ENCODE measurements at regions not wholly inside any gene's neighbourhood (a gene's known extent, or its start where the extent isn't known, plus 50 kb on each side); places are given as distances from the start of the nearest gene placed in this dataset.

- no peaks in the 10 kb centered on the region for H3K4me1 Mint-ChIP-seq (ENCODE audit: low read depth)
- no peak overlapping the region for H3K4me3 Mint-ChIP-seq
- no peak for ATAC-seq
- no peak for DNase-seq
- no peaks in the 10 kb centered on the region for H3K9me3 Mint-ChIP-seq
- no peaks in the 10 kb centered on the region for H3K27me3 Mint-ChIP-seq (ENCODE audit: low read depth)
- no peaks in the 10 kb centered on the region for H3K36me3 Mint-ChIP-seq (ENCODE audit: insufficient read depth)
Measured at GRCh38 chr7:13542451-13542850, 447.0 kb downstream of the ETV1 start.

- no peak for ATAC-seq
- Mint-ChIP-seq H3K27me3 (ENCODE audit: low read depth) (no peaks in the 10 kb centered on the region), H3K36me3 (ENCODE audit: insufficient read depth) (no peaks in the 10 kb centered on the region), H3K4me3 (no peak overlapping the region), H3K4me1 (ENCODE audit: low read depth) (no peaks in the 10 kb centered on the region), H3K9me3 (no peaks in the 10 kb centered on the region)
- no peak for DNase-seq
Measured at GRCh38 chr7:13551503-13551902, 438.0 kb downstream of the ETV1 start.

- no peak overlapping the region for H3K4me3 Mint-ChIP-seq
- ATAC-seq = no peak
- no peaks in the 10 kb centered on the region for H3K4me1 Mint-ChIP-seq (ENCODE audit: low read depth)
Measured at GRCh38 chr7:13560441-13560840, 429.0 kb downstream of the ETV1 start.

GRCh38 chr7:13563257-13563656, 426.2 kb downstream of the ETV1 start:
- DNase-seq (no peak), ATAC-seq (no peak)
- Mint-ChIP-seq H3K27me3 (ENCODE audit: low read depth) (no peaks in the 10 kb centered on the region), H3K9me3 (no peaks in the 10 kb centered on the region), H3K36me3 (ENCODE audit: insufficient read depth) (no peaks in the 10 kb centered on the region), H3K4me3 (no peak overlapping the region), H3K4me1 (ENCODE audit: low read depth) (no peaks in the 10 kb centered on the region)

More at GRCh38 chr7:13560441-13560840, 429.0 kb downstream of the ETV1 start:
- no peaks in the 10 kb centered on the region for H3K27me3 Mint-ChIP-seq (ENCODE audit: low read depth)
- H3K9me3 Mint-ChIP-seq = no peaks in the 10 kb centered on the region
- no peaks in the 10 kb centered on the region for H3K36me3 Mint-ChIP-seq (ENCODE audit: insufficient read depth)
- DNase-seq = no peak

DNA sequence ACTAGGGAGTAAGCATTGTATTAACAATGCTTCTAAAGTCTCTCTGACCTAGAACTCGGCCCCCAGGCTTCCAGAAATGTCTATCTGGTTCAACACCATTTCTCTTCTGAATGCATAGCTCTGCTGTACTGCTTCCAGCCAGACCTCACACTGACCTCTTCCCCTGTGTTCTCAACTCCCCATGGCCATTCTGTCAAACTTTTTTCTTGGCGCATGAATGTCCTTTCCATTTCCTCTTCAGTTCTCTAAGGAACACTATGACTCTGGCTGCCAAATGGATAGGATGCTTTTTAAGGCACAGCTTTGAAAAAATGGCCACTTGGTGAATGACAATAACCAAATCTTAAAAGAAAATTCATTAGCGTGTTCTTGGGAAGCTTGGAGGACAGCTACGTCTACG, 425.8 kb downstream of the ETV1 start:
- Mint-ChIP-seq H3K27me3 (ENCODE audit: low read depth) (no peaks in the 10 kb centered on the region), H3K36me3 (ENCODE audit: insufficient read depth) (no peaks in the 10 kb centered on the region), H3K9me3 (no peaks in the 10 kb centered on the region), H3K4me1 (ENCODE audit: low read depth) (no peaks in the 10 kb centered on the region), H3K4me3 (no peak overlapping the region)
- DNase-seq (no peak), ATAC-seq (no peak)

DNA sequence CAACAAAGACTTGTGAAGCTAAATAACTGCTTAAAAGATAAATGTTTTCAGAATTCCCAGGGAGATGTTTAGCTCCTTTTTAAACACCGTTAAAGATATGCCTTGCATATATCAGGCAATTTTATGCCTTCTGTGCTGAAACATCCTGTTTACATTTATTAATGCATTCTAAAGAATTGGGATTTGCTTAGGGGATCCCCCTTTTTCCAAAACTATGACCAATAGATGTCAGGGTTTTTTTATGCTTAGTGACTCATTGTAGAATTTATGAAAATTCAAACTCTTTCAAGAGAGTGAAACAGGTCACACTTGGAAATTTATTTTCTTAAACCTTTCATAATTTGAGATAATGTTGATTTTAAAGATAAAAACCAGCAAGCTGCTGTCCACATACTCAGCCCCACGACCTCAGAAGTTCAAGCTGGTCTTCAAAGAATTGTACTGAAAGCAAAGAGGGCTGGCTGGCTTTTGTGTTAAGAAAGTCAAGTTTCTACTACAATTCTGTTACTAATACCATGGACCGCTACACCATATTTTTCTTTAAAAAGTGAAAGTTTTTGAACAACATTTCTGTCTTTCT, 411.8 kb downstream of the ETV1 start:
- Mint-ChIP-seq H3K9me3 (no peaks in the 10 kb centered on the region), H3K36me3 (ENCODE audit: insufficient read depth) (no peaks in the 10 kb centered on the region), H3K27me3 (ENCODE audit: low read depth) (no peaks in the 10 kb centered on the region), H3K4me3 (no peak overlapping the region), H3K4me1 (ENCODE audit: low read depth) (no peaks in the 10 kb centered on the region)
- no peak for ATAC-seq
- DNase-seq = no peak

DNA sequence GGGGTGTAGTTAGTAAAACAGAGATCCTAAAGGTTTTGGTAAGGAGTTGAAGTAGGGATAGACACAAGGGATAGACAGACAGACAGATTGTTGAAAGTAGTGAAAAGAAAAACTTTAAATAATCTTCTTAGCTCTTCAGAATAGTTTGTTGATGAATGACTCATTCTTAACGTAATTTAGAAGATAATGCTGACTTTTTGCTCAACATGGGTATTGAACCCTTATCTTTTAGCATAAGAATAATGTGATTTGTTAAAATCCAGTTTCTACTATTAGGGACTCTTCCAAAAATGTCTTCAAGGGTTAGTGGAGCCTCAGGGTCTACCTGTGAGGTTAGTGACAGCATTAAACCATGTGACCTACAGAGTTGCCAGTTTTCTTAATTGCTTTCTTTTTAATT, 411.2 kb downstream of the ETV1 start:
- H3K36me3 Mint-ChIP-seq (ENCODE audit: insufficient read depth) = no peaks in the 10 kb centered on the region
- ATAC-seq = no peak
- no peak for DNase-seq
- no peaks in the 10 kb centered on the region for H3K4me1 Mint-ChIP-seq (ENCODE audit: low read depth)
- H3K4me3 Mint-ChIP-seq = no peak overlapping the region
- no peaks in the 10 kb centered on the region for H3K27me3 Mint-ChIP-seq (ENCODE audit: low read depth)
- H3K9me3 Mint-ChIP-seq = no peaks in the 10 kb centered on the region

DNA sequence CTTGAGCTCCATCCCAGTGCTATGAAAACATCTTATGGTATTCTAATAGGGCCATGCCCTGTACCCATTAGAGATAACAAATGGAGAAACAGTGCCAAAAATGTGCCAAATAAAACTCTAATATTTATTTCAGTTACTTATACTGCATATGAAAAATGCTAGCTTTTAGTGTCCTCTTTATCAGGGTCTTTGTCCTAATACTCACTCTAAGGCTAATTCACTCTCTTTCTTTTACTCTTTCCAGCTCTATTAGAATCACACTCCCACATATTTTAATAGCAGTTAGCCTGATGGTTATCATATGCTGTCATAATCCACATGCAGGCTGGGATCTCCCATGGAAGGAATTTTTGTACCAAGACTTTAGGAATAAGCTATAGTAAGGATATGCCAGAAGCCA, 408.4 kb downstream of the ETV1 start:
- Mint-ChIP-seq H3K36me3 (ENCODE audit: insufficient read depth) (no peaks in the 10 kb centered on the region), H3K27me3 (ENCODE audit: low read depth) (no peaks in the 10 kb centered on the region), H3K9me3 (no peaks in the 10 kb centered on the region), H3K4me1 (ENCODE audit: low read depth) (no peaks in the 10 kb centered on the region), H3K4me3 (no peak overlapping the region)
- DNase-seq (no peak), ATAC-seq (no peak)

GRCh38 chr7:13593854-13594253, 395.6 kb downstream of the ETV1 start:
- no peaks in the 10 kb centered on the region for H3K27me3 Mint-ChIP-seq (ENCODE audit: low read depth)
- H3K4me1 Mint-ChIP-seq (ENCODE audit: low read depth) = no peaks in the 10 kb centered on the region
- H3K4me3 Mint-ChIP-seq = no peak overlapping the region
- H3K36me3 Mint-ChIP-seq (ENCODE audit: insufficient read depth) = no peaks in the 10 kb centered on the region
- DNase-seq (no peak), ATAC-seq (no peak)
- H3K9me3 Mint-ChIP-seq = peaks cover 9% of the 10 kb centered on the region

GRCh38 chr7:13602036-13602435, 387.4 kb downstream of the ETV1 start:
- Mint-ChIP-seq H3K36me3 (ENCODE audit: insufficient read depth) (no peaks in the 10 kb centered on the region), H3K4me3 (no peak overlapping the region), H3K27me3 (ENCODE audit: low read depth) (no peaks in the 10 kb centered on the region), H3K4me1 (ENCODE audit: low read depth) (no peaks in the 10 kb centered on the region), H3K9me3 (no peaks in the 10 kb centered on the region)
- no peak for DNase-seq
- ATAC-seq = no peak

- no peaks in the 10 kb centered on the region for H3K4me1 Mint-ChIP-seq (ENCODE audit: low read depth)
- no peaks in the 10 kb centered on the region for H3K27me3 Mint-ChIP-seq (ENCODE audit: low read depth)
- no peaks in the 10 kb centered on the region for H3K36me3 Mint-ChIP-seq (ENCODE audit: insufficient read depth)
- H3K9me3 Mint-ChIP-seq = peaks cover 4% of the 10 kb centered on the region
- ATAC-seq = no peak
- no peak for DNase-seq
- no peak overlapping the region for H3K4me3 Mint-ChIP-seq
Measured at GRCh38 chr7:13603016-13603415, 386.4 kb downstream of the ETV1 start.

DNA sequence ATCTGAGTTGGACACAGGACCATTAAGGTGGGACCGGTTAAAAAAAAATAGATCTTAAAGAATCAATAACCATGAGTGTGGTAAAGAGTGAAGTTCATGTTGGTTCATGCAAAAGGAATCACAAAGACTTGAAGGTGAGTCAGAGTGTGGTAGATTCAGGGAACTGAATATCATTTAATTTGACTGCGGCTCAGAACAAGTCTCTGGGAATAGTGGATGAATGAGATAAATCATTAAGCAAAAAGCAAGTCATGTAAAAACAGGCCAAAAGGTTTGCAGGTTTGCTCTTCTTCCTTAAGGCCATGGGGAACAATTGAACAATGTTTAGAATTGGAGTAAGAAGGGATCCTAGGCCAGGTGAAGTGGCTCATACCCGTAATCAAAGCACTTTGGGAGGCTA, 385.8 kb downstream of the ETV1 start:
- no peak overlapping the region for H3K4me3 Mint-ChIP-seq
- peaks cover 6% of the 10 kb centered on the region for H3K9me3 Mint-ChIP-seq
- ATAC-seq = no peak
- H3K36me3 Mint-ChIP-seq (ENCODE audit: insufficient read depth) = no peaks in the 10 kb centered on the region
- DNase-seq = no peak
- H3K27me3 Mint-ChIP-seq (ENCODE audit: low read depth) = no peaks in the 10 kb centered on the region
- H3K4me1 Mint-ChIP-seq (ENCODE audit: low read depth) = no peaks in the 10 kb centered on the region

- ATAC-seq = no peak
- Mint-ChIP-seq H3K4me3 (no peak overlapping the region), H3K27me3 (ENCODE audit: low read depth) (no peaks in the 10 kb centered on the region), H3K4me1 (ENCODE audit: low read depth) (no peaks in the 10 kb centered on the region), H3K9me3 (peaks cover 6% of the 10 kb centered on the region), H3K36me3 (ENCODE audit: insufficient read depth) (no peaks in the 10 kb centered on the region)
- DNase-seq = no peak
Measured at GRCh38 chr7:13604178-13604577, 385.3 kb downstream of the ETV1 start.

DNA sequence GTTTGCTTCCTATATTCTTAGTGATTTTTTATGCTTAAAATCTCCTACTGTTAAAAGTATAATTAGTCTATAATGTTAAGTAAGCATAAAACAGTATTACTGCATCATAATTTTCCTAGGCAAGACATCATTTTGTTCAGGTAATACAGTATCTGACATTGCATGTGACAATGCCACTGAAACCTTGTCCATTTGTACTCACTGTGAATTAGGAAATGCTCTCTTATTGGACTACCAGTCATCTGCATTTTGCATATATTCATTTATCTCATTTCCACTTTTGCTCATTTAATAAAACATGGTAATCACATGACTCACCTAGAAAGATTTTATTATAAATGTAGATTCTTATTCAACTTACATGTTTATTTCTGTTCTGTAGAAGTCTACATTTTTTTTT, 379.1 kb downstream of the ETV1 start:
- Mint-ChIP-seq H3K9me3 (peaks cover 6% of the 10 kb centered on the region), H3K4me3 (no peak overlapping the region), H3K4me1 (ENCODE audit: low read depth) (no peaks in the 10 kb centered on the region), H3K36me3 (ENCODE audit: insufficient read depth) (no peaks in the 10 kb centered on the region), H3K27me3 (ENCODE audit: low read depth) (no peaks in the 10 kb centered on the region)
- no peak for DNase-seq
- no peak for ATAC-seq

DNA sequence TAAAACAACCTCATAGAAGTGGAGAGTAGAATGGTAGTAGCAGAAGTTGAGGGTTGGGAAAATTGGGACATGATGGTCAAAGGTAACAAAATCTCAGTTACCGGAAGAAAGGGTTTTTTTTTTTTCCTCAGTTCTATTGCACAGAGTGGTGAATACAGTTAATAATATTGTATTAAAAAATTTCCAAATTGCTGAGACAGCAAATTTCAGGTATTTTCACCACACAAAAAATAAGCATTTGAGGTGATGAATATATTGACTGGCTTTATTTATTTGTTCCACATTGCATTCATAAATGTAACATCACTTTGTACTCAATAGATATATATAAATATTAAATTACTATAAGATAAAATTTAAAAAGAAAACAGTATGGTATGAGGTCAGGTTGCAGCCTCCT, 373.8 kb downstream of the ETV1 start:
- DNase-seq = no peak
- no peaks in the 10 kb centered on the region for H3K27me3 Mint-ChIP-seq (ENCODE audit: low read depth)
- H3K36me3 Mint-ChIP-seq (ENCODE audit: insufficient read depth) = no peaks in the 10 kb centered on the region
- no peak overlapping the region for H3K4me3 Mint-ChIP-seq
- H3K9me3 Mint-ChIP-seq = no peaks in the 10 kb centered on the region
- no peaks in the 10 kb centered on the region for H3K4me1 Mint-ChIP-seq (ENCODE audit: low read depth)
- ATAC-seq = no peak

GRCh38 chr7:13627455-13627854, 362.0 kb downstream of the ETV1 start:
- H3K27me3 Mint-ChIP-seq (ENCODE audit: low read depth) = no peaks in the 10 kb centered on the region
- no peaks in the 10 kb centered on the region for H3K4me1 Mint-ChIP-seq (ENCODE audit: low read depth)
- H3K9me3 Mint-ChIP-seq = no peaks in the 10 kb centered on the region
- ATAC-seq = no peak
- H3K36me3 Mint-ChIP-seq (ENCODE audit: insufficient read depth) = no peaks in the 10 kb centered on the region
- DNase-seq = no peak
- no peak overlapping the region for H3K4me3 Mint-ChIP-seq

Data from activated T-cell treated with anti-CD3 and anti-CD28 coated beads, Interleukin-2, amount 50 U/mL, for 4 hours (primary cell).